ENCODE measurements at regions not wholly inside any gene's neighbourhood (a gene's known extent, or its start where the extent isn't known, plus 50 kb on each side); places are given as distances from the start of the nearest gene placed in this dataset.

DNA sequence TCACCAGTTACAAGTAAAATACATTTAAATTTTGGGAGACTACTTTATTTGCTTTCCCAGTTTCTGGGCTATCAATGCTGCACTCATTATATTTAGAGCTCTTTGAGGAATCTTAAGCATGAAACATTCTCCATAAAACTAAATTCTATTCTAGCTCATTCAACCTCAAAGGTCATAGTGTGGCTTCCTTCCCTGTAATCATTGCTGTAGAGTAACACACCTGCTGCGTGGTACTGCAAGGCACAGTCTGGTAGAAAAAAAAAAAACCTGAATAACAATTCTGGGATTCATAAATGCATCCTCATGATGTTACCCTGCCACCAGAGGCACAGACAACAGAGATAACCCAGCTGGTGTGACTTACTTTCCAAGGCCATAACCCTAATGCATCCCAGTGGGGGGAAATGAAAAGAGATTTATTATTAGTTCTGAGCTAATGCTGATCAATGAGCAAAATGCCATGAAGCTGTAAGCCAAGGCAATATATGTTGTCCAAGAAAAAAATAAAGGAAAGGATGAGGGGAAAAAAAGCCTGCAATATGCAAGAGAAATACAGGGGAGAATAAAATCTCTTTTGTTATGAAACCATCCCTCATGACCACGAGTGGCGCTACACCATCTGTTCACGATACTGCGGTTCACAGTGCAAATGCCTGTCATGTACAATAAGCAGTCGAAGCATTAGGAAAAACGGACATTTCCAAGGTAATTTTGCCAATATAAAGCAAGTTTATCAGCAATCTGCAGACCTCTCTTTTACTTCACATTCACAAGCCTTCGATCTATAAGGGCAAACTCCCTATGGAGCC lies 1481.6 kb upstream of the PIK3C3 start:
- no peak for DNase-seq

DNA sequence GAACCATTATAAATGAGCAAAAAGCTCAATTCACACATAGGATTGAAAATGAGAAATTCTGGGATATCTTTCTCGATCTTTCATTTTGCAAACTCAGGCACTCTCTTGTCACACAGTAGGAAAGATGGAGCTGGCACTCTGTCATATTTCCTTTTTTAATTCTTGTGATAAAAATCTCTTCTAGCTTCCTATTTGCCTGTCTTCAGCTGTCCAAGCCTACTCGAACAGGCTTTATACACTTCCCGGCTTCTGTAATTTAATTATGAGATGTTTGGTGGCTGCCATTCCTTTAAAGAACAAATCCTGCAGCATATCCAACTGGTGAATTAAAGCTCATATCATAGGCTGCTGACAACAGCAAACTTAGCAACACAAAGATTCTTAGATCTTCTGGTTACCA lies 1484.3 kb upstream of the PIK3C3 start:
- no peak for DNase-seq

DNA sequence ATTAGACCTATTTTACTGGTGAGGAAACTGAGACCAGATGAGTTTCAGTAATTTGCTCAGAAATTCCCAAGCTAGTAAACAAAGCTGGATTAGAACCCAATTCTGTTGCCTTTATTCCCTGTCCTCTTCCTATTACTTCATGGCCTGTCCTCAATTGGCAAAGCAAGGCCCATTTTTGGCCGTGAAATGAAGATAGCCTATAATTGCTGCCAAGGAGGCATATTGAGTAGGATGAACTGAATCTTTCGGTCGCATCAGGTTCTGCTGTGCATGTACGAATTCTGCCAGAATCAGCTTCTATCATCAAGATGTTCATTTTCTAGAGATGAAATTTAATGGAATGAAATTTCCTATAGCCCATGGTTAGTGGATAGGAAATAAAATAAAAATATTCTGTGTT lies 1485.2 kb upstream of the PIK3C3 start:
- DNase-seq, result no peak

DNA sequence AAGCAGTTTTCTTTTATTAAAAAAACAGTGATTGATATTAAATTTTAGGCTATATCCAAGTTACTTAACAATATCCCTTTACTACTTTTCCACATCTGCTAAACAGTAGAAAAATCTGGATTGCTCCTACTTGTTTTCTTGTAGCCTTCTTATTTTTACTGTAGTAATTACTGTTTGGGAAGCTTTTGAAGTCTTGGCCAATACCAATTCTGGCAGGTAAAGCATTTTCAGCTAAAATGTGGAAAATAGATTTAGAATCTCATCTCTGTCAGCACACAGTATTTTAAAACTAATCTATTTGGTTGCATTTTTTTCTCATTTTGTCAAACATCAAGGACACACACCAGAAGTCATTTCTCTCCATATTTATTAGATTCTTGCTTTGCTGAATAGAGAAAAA lies 1485.7 kb upstream of the PIK3C3 start:
- no peak for DNase-seq

DNA sequence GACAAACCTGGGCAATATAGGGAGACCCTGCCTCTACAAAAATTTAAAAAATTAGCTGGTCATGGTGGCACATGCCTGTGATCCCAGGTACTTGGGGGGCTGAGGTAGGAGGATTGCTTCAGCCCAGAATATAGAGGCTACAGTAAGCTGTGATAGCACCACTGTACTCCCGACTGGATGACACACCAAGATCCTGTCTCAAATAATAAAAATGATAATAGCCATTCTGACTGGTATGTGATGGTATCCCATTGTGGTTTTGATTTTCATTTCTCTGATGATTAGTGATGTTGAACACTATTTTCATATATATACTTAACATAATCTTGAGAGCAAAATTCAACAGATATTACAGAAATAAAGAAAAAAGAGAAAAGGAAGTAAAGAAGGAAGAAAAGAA lies 1491.0 kb upstream of the PIK3C3 start:
- no peak for DNase-seq

DNA sequence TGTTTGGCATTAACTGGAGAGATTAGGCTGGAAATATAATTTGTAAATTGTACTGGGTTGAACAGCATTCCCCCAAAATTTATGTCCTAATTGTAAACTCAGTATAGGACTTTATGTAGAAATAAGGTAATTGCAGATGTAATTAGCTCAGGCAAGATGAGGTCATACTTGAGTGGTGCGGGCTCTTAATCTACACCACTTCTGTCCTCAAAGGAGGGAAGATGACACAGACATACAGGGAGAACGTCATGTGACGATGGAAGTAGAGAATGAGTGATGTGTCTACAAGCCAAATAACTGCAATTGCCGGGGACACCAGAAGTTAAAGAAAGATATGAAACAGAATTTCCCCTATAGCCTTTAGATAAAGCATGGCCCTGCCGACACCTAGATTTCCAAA lies 1501.1 kb upstream of the PIK3C3 start:
- no peak for DNase-seq

DNA sequence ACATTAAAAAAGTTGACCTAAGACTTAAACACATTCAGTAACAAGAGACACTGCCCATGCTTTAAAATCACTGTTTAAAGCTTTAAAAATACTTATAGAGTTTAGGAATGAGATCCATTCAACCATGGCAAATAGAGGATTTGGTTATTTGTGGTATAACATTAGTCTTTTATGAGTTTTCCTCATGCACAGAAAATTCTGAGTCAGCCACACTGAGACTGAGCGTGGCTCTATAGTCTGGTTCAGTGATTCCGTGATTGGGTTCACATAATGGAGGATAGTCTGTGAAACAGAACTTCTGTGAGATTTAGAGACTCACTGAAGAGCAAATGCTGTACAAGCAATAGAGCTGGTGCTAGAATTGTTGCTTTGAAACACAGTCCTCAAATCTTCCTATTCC lies 1502.4 kb upstream of the PIK3C3 start:
- DNase-seq, result no peak

DNA sequence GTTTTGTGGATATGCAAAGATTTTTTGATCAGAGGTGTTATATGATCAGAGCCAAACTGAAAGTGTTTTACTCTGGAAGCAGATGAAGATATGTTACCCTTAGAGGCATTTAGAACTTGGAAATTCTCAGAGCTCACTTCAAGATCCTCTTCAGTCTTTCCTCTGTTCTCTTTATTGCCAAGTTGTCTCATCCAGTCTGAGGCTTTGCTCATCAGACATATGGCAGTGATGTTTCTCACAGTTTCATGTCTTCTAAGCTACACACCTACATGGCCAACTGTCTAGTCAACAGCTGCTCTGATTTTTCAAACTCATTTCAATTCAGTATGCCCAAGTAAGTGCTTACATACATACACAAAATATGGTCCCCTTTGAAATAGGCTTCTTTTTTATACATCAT lies 1504.3 kb upstream of the PIK3C3 start:
- DNase-seq, result no peak

DNA sequence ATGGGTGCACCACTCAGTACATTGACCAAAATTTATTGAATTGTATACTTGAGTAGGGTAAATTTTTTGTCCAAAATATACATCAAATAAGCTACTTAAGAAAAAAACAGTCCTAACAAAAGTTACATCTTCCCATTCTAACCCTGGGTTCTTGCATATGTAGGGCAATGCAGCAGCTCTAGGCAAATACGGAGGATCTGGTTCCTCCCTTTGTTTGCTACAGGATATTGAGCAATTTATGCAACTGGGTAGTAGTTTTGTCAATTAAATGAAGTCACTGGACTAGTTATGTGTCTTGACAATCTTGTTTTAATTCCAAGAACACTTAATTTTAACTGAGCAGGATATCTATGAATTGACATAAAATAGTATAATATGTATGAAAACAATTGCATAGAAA lies 1507.2 kb upstream of the PIK3C3 start:
- DNase-seq, result no peak

DNA sequence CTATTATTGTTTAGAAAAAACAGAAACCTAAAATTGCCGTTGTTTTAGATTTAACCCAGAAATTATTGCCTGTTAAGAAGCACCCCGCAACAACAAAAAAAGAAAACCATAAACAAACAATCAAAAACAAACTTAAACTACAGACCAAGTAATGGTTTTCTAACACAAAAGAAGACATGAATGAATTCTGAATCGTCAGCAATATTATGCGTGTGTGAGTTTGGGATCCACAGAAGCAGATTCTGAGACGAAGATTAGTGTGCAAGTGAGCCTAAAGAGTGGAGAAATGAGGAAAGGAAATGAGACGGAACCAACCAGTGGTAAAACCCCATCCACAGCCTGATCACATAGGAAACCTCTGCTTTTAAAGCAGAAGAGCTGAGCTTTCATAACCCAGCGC lies 1514.9 kb upstream of the PIK3C3 start:
- DNase-seq, result no peak

DNA sequence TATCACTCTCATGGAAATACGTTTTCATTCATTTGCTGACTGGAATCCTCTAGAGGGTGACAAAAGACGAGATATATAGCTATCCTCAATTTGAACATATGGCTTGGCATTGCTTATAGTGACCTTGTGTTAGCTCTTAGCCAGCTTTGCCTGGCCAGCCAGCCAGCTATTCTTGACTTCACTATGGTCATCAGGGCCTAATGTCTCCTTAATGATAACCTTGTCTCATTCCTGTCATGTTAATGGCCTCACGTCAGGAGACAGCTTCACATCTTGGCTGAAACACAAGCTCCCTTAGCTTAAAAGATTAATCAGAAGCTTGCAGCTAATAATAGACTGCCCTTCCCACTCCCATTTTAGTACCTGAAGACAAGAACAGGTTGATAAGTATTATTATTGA lies 1517.5 kb upstream of the PIK3C3 start:
- no peak for DNase-seq

DNA sequence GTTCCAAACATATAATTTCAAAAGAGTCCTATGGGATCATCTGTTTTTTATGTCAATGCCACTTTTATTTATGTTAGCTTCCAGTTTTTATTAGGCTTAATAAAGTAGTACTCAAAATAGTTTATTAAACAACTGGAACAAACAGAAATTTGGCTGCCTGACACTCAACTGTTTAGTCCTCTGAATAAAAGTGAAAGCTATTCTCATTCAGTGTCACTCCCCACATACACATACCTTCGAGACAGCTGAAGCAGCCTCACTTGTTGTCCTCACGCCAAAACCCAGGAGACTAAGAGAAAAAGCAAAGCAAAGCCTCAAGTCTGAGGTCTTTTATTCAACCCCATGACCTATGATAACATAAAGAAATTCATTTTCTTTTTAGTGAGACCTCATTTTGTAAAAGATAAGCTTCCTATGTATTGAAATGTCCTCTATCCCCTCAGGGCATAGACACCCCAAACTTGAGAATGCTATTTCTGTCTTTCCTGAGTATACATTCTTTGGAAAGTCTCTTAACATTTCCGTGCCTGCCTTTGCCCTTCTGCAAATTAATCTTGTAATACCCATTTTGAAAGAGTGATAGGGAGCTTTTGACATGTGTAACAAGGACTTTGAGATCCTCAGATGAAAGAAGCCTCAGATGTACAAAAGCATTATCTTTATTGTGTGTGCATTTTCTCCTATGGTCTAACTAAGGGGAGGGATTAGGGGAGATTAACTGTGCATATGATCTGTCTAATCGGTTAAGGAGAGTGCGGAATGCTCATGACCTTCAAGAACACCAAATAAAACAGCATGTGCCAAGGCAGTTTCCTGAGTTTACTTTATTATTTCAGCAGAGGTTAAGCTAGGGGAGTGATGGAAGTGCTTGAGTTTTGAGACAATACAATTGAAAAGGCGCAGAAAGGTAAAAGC lies 1523.7 kb upstream of the PIK3C3 start:
- no peak for DNase-seq

DNA sequence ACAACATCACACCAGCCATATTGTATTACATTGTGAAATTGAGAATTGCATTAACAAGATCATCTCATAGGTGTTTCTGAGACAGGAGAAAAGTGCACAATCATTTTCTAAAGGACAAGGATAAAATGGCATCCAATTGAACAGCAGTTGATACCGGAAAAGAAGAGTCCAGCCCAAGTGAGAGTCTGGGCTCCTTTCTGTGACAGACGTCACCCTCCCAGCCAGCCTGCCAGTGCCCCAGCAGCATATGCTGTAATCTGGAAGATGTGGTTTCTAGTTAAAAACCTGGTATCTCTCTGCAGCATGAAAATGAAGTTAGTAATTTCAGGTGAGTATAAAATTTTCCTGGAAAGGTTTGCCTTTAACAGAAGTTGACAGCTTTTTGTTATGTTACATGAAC lies 1531.7 kb upstream of the PIK3C3 start:
- DNase-seq, result no peak

DNA sequence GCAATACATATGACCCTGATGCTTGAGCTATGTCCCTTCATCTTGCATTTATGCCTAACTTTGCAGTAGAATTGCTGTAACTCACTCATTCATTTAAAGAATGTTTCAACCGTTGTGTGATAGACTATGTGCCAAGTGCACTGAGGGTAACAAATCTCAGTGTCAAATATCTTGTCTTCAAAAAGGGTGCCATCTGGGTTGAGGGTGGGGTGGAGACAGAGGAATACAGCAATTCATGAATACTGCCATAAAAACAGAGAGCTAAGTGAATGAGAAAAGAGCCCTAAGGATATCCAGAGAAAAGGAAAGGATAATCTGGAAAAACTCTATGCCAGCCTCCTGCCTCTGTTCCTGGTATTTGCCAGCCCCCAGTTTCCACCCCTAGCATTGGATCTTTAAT lies 1534.4 kb upstream of the PIK3C3 start:
- no peak for DNase-seq

DNA sequence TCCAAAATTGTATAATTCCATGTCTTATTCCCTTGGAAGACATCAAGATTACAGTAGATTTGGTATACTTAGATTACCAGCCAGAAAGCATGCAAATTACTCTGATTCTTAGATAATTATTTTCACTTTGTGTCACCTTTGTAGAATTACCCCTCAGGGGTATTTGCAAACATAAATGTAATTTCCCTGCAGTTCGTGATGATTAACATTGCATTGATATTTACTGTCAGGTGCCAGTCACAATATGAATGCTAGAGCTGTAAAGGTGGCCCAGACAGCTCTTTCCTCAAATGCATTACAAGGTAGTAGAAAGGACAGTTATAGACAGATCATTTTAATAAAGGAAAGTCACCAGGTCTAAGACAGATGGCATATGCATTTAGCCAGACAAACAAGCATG lies 1537.5 kb upstream of the PIK3C3 start:
- no peak for DNase-seq

DNA sequence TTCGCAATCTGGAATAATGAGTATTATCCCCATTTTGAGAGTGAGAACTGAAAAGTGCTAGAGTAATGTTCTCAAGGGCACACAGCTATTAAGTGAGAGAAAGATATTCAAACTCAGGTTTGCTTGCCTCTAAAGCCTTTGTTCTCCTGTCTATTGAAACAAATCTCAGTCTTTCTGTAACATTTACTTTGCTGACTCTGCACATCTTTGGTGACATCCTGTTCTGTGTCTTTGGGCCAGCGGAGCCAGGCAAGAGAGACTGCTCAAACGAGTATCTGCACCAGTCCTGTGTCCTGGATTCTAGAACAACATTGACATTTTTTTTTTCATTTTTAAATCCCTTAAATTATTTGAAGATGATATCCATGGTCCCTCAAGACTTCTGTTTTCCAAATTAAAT lies 1539.2 kb upstream of the PIK3C3 start:
- no peak for DNase-seq

DNA sequence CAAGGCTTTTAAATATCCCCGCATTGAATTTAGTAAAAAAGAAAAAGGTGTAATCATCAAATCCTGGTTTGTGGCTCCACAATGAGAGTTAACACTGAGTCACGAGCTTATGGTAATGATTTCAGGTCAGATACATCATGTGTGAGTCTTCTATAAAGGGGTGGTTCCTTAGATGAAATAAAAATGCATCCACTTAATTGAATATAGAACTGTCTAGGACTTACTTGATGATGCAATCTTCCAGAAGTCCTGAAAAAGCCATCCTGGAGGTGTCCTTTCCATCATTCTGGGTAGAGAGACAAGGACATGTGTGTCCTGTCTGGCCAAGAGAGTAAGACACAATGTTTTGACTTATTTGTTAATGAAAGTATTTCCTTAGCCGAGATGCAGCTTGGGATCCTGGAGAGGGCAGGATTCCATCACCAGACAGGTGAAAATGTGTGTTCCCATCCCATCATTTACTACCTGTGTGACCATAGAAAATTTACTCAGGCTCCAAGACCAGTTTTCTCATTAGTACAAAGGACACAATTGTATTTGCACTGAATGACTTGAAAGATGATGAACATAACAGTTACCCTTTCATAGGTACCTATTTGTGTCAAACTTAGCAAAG lies 1539.8 kb upstream of the PIK3C3 start:
- no peak for DNase-seq

DNA sequence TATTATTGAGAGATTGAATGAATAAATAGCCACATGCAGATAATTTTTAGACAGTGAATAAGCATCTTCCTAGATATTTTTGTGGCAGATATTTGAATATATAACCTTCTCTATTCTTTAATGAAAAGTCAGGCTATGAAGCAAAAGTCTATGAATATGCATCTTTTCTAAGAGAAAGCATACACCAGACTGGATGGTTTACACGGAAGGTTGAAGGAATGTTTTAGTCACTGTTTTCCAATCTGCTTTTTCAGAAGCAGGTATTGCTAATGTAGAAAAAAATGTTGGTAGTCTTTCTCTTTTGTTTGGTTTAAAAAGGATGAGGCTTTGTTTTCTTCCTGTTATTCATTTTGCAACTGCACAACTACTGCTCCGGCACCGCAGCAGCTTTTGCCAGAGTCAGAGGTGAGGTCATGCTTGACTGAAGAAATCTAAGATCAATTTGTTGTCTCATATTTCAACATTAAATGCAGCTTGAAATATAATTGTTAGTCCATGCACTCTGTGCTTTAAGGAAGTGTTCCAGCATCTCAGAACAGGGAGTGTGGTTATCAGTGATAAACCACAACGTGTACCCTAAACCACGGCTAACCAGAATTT lies 1540.8 kb upstream of the PIK3C3 start:
- no peak for DNase-seq

DNA sequence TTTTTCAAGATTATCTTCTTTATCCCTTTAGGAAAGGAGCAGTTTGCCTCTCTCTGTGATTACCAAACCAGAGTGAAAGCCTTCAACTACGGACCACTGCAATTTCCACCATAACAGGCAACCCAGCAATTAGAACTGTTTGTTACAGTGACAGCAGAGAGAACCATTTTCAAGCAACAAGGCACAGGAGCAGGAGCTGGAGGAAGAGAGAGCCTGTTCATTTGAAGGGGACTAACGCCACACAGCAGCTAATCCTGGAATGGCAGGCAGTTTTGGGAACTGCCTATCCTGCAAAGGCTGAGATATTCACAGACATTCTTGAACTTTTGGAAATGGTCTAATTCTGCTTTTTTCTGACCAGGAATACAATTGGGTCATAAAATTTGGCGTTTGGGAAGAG lies 1541.9 kb upstream of the PIK3C3 start:
- DNase-seq, result no peak

DNA sequence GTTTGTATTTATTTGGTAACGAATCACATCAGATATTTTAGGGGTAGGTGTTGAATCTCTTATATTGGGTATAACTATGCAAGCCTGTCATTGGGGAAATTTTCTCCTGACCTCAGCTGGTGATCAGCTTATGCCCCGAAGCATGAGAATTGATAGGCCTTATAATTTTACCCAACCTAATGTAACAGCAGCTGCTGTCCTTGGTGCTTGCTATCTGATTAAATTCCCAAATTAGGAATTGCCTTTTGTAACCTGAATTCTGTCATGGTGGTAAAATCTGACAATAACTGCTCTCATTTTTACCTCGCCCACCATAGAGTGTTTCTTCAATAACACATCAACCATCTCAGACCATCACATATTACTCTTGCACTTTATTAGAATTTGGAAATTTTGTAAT lies 1542.6 kb upstream of the PIK3C3 start:
- no peak for DNase-seq

DNA sequence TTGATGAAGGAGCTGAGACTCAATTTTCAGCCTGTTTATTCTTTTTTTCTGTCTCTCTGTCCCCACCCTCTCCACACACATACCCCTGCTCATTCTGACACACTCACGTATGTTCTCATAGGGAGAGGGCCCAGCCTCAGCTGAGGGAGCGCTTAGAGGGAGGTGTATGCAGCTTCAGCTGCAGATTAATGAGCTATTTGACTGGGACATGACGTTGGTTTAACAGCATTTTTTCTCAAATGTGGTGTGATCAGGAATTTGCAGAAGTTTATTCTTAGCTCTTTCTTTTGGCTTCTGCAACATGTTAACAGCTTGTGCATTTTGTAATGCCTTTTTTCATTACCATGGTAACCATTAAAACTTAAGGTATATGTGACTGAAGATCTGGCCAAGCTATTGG lies 1547.1 kb upstream of the PIK3C3 start:
- DNase-seq, result no peak

DNA sequence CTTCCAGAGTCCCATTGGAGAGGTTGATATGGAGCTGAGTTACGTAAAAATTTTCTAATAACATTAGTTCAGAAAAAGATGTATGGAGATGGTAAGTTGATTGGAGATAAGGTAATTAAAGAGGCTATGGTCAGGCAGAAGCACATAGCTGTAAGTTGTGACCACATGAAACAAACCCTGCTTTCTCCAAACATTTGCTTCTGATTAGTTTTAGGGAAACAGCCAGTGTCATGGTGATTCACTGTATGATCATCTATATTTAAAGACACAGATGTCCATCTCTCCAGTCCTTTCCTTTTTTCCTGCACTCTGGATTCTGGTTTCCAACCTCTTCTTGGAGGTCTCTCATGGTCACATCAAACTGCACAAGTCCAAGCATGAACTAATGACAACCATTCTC lies 1550.8 kb upstream of the PIK3C3 start:
- DNase-seq, result no peak

DNA sequence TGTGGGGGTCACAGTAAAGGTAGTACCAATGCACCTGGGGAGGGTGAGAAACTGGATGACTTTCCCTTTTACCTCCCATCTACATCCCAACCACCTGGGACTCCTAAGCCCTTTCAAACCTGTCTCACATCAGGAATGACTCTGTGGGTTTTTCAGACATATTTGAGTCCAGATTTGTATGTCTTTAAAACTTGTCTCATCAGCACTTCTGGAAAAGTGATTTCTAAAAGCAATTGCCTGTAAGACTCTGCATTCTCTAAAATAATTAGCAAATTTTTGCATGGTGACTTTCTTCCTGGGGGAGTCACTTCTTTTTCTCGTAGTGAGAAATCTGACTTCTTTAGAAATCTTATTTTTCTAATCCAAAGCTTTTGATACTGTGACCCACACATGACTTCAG lies 1553.0 kb upstream of the PIK3C3 start:
- DNase-seq, result no peak

DNA sequence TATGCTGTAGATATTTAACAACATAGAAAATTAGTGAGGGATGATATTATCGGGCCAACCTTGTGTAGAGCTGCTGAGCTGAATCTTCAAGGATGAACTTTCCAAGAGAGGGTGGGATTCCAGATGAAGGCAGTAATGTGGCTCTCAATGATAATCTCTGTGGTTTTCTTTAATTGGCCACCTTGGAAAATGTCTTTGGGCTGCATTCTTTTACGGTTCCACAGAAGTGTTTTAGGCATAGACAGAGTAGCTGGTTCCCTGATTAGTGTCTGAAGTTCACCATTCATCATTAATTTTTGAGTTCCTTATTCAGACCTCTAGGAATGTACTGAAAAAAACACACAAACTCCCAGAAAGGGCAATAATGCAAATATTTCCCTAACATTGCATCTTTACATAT lies 1566.9 kb upstream of the PIK3C3 start:
- DNase-seq, result no peak

Data from inflammatory macrophage treated with lipopolysaccharide for 1 hour (primary cell).